ENCODE measurements at regions not wholly inside any gene's neighbourhood (a gene's known extent, or its start where the extent isn't known, plus 50 kb on each side); places are given as distances from the start of the nearest gene placed in this dataset.

- Histone ChIP-seq H3K4me2 (ENCODE audit: low read depth, low read length) (no peak overlapping the region), H3K9ac (ENCODE audit: low read length) (no peak overlapping the region), H3K4me3 (ENCODE audit: low read length) (no peak overlapping the region), H4K20me1 (ENCODE audit: insufficient read depth, low read length) (no peaks in the 10 kb centered on the region), H2AFZ (ENCODE audit: low read length) (no peak overlapping the region), H3K79me2 (ENCODE audit: low read length) (no peaks in the 10 kb centered on the region), H3K27ac (ENCODE audit: low read length) (no peak overlapping the region), H3F3A (ENCODE audit: insufficient read depth, low read length) (no peaks in the 10 kb centered on the region), H3K9me2 (replicated peaks; ENCODE audit: insufficient read depth, low read length) (no peaks in the 10 kb centered on the region), H3K36me3 (replicated peaks; ENCODE audit: insufficient read depth, low read length) (no peaks in the 10 kb centered on the region), H3K9me3 (replicated peaks; ENCODE audit: insufficient read depth, low read length) (no peaks in the 10 kb centered on the region), H3K4me1 (ENCODE audit: low read length) (no peaks in the 10 kb centered on the region), H3K27me3 (replicated peaks; ENCODE audit: insufficient read depth, low read length) (no peaks in the 10 kb centered on the region)
- DNase-seq: no peak
- TF ChIP-seq EZH2 (optimal IDR thresholded peaks at IDR 0.05; ENCODE audit: low read depth, low read length): no peak
- TF ChIP-seq EZH2phosphoT487 (IDR thresholded peaks at IDR 0.05; ENCODE audit: low read length): no peak
- no peak for TF ChIP-seq CTCF (IDR thresholded peaks at IDR 0.05; ENCODE audit: low read length)
Measured at GRCh38 chr2:15685143-15685542, 93.5 kb downstream of the DDX1 start.

GRCh38 chr2:15686643-15687042, 95.0 kb downstream of the DDX1 start:
- no peaks in the 10 kb centered on the region for H3K27me3 ChIP-seq (replicated peaks; ENCODE audit: insufficient read depth, low read length)
- H2AFZ ChIP-seq (ENCODE audit: low read length): no peak overlapping the region
- no peak for TF ChIP-seq CTCF (IDR thresholded peaks at IDR 0.05; ENCODE audit: low read length)
- TF ChIP-seq EZH2 (optimal IDR thresholded peaks at IDR 0.05; ENCODE audit: low read depth, low read length): no peak
- no peak for TF ChIP-seq EZH2phosphoT487 (IDR thresholded peaks at IDR 0.05; ENCODE audit: low read length)
- H3K4me2 ChIP-seq (ENCODE audit: low read depth, low read length): no peak overlapping the region
- no peak overlapping the region for H3K9ac ChIP-seq (ENCODE audit: low read length)
- no peaks in the 10 kb centered on the region for H3K9me3 ChIP-seq (replicated peaks; ENCODE audit: insufficient read depth, low read length)
- no peak overlapping the region for H3K27ac ChIP-seq (ENCODE audit: low read length)
- H3K36me3 ChIP-seq (replicated peaks; ENCODE audit: insufficient read depth, low read length): no peaks in the 10 kb centered on the region
- H3K4me1 ChIP-seq (ENCODE audit: low read length): no peaks in the 10 kb centered on the region
- no peaks in the 10 kb centered on the region for H4K20me1 ChIP-seq (ENCODE audit: insufficient read depth, low read length)
- no peaks in the 10 kb centered on the region for H3K79me2 ChIP-seq (ENCODE audit: low read length)
- DNase-seq: no peak
- no peaks in the 10 kb centered on the region for H3F3A ChIP-seq (ENCODE audit: insufficient read depth, low read length)
- no peaks in the 10 kb centered on the region for H3K9me2 ChIP-seq (replicated peaks; ENCODE audit: insufficient read depth, low read length)
- no peak overlapping the region for H3K4me3 ChIP-seq (ENCODE audit: low read length)

- no peak for DNase-seq
- no peaks in the 10 kb centered on the region for H3K9me3 ChIP-seq (replicated peaks; ENCODE audit: insufficient read depth, low read length)
- H3K27me3 ChIP-seq (replicated peaks; ENCODE audit: insufficient read depth, low read length): no peaks in the 10 kb centered on the region
- no peaks in the 10 kb centered on the region for H3K36me3 ChIP-seq (replicated peaks; ENCODE audit: insufficient read depth, low read length)
- no peaks in the 10 kb centered on the region for H3K4me1 ChIP-seq (ENCODE audit: low read length)
- no peaks in the 10 kb centered on the region for H3F3A ChIP-seq (ENCODE audit: insufficient read depth, low read length)
- no peak overlapping the region for H3K27ac ChIP-seq (ENCODE audit: low read length)
- no peaks in the 10 kb centered on the region for H4K20me1 ChIP-seq (ENCODE audit: insufficient read depth, low read length)
- no peaks in the 10 kb centered on the region for H3K79me2 ChIP-seq (ENCODE audit: low read length)
- H3K9me2 ChIP-seq (replicated peaks; ENCODE audit: insufficient read depth, low read length): no peaks in the 10 kb centered on the region
- no peak overlapping the region for H3K4me2 ChIP-seq (ENCODE audit: low read depth, low read length)
- no peak overlapping the region for H3K9ac ChIP-seq (ENCODE audit: low read length)
- no peak overlapping the region for H2AFZ ChIP-seq (ENCODE audit: low read length)
- TF ChIP-seq EZH2phosphoT487 (IDR thresholded peaks at IDR 0.05; ENCODE audit: low read length) (no peak), CTCF (IDR thresholded peaks at IDR 0.05; ENCODE audit: low read length) (no peak), EZH2 (optimal IDR thresholded peaks at IDR 0.05; ENCODE audit: low read depth, low read length) (no peak)
- H3K4me3 ChIP-seq (ENCODE audit: low read length): no peak overlapping the region
Measured at GRCh38 chr2:15687243-15687642, 95.6 kb downstream of the DDX1 start.
